Uterus (tissue), 2 donors: ENCODE measurements at regions not wholly inside any gene's neighbourhood (a gene's known extent, or its start where the extent isn't known, plus 50 kb on each side); places are given as distances from the start of the nearest gene placed in this dataset.

ENCODE experiments used
- CTCF ChIP-seq, 4 experiments: fragments of 200-600 bp in 2 of 4; fragments of 450-650 bp in 2 of 4; sonication (generic) in 2 of 4; IDR thresholded peaks; one replicate each; pipeline ENCODE4 v1.5.1; 2016 to 2019; ENCODE audit warnings: antibody characterized with exemption in 4 of 4, mild to moderate bottlenecking in 2 of 4, moderate library complexity in 1 of 4
- POLR2A ChIP-seq, 2 donors: fragments of 450-650 bp; IDR thresholded peaks; one replicate each; pipeline ENCODE4 v1.6.1; 2016; ENCODE audit warnings: antibody characterized with exemption in 2 of 2, mild to moderate bottlenecking in 1 of 2, moderate library complexity in 1 of 2

- TF ChIP-seq CTCF (IDR thresholded peaks at IDR 0.05) (no peak), POLR2A (IDR thresholded peaks at IDR 0.05) (no peak)
Observed at GRCh38 chr1:147826259-147826658, 65.9 kb upstream of the GJA5 start.
